ENCODE measurements at regions not wholly inside any gene's neighbourhood (a gene's known extent, or its start where the extent isn't known, plus 50 kb on each side); places are given as distances from the start of the nearest gene placed in this dataset.
A peak's percentile ranks its signal among the peaks of the same experiment; 100 is the strongest.

- no peak for DNase-seq (ENCODE audit: low spot score)
Observed at GRCh38 chr14:89626233-89626806, 209.3 kb upstream of the FOXN3 start.

- DNase-seq (ENCODE audit: low spot score) = no peak
Observed at GRCh38 chr14:89625731-89626232, 208.7 kb upstream of the FOXN3 start.

- DNase-seq (ENCODE audit: low spot score) = no peak
Observed at GRCh38 chr14:89625244-89625713, 208.2 kb upstream of the FOXN3 start.

- DNase-seq (ENCODE audit: low spot score) = no peak
Observed at GRCh38 chr14:89624500-89625156, 207.6 kb upstream of the FOXN3 start.

GRCh38 chr14:89621791-89622638 is 205.0 kb upstream of the FOXN3 start:
- DNase-seq (ENCODE audit: low spot score) = no peak

GRCh38 chr14:89621009-89621421 is 204.0 kb upstream of the FOXN3 start:
- DNase-seq (ENCODE audit: low spot score) = no peak

GRCh38 chr14:89620436-89620835 is 203.4 kb upstream of the FOXN3 start:
- DNase-seq (ENCODE audit: low spot score) = no peak

GRCh38 chr14:89619596-89619995 is 202.6 kb upstream of the FOXN3 start:
- DNase-seq (ENCODE audit: low spot score) = no peak

GRCh38 chr14:89618811-89619551 is 201.9 kb upstream of the FOXN3 start:
- peak; percentile 81 for DNase-seq (ENCODE audit: low spot score)

- DNase-seq (ENCODE audit: low spot score) = peak; percentile 37
Observed at GRCh38 chr14:89618330-89618708, 201.3 kb upstream of the FOXN3 start.

GRCh38 chr14:89617481-89618329 is 200.7 kb upstream of the FOXN3 start:
- peak; percentile 59 for DNase-seq (ENCODE audit: low spot score)

GRCh38 chr14:89616852-89617341 is 199.9 kb upstream of the FOXN3 start:
- DNase-seq (ENCODE audit: low spot score) = peak; percentile 50

GRCh38 chr14:89616425-89616824 is 199.4 kb upstream of the FOXN3 start:
- no peak for DNase-seq (ENCODE audit: low spot score)

GRCh38 chr14:89615421-89615820 is 198.4 kb upstream of the FOXN3 start:
- DNase-seq (ENCODE audit: low spot score) = no peak

- no peak for DNase-seq (ENCODE audit: low spot score)
Observed at GRCh38 chr14:89614009-89614691, 197.1 kb upstream of the FOXN3 start.

GRCh38 chr14:89613260-89614008 is 196.4 kb upstream of the FOXN3 start:
- DNase-seq (ENCODE audit: low spot score) = no peak

GRCh38 chr14:89609500-89610100 is 192.6 kb upstream of the FOXN3 start:
- DNase-seq (ENCODE audit: low spot score) = no peak

- DNase-seq (ENCODE audit: low spot score) = peak; percentile 46
Observed at GRCh38 chr14:89607453-89607852, 190.4 kb upstream of the FOXN3 start.

GRCh38 chr14:89603938-89604480 is 187.0 kb upstream of the FOXN3 start:
- no peak for DNase-seq (ENCODE audit: low spot score)

Measured in AG08395 (cell line).